Esophagus squamous epithelium (tissue), 4 donors: ENCODE measurements at regions not wholly inside any gene's neighbourhood (a gene's known extent, or its start where the extent isn't known, plus 50 kb on each side); places are given as distances from the start of the nearest gene placed in this dataset.

Source experiments
- CTCF ChIP-seq, 6 experiments: fragments of 450-650 bp in 4 of 6; fragments of 200-600 bp in 2 of 6; sonication (generic) in 2 of 6; IDR thresholded peaks; one replicate each; pipeline ENCODE4 v1.5.1; 2016 to 2019; ENCODE audit warnings: antibody characterized with exemption in 6 of 6, mild to moderate bottlenecking in 4 of 6, moderate library complexity in 4 of 6
- POLR2A ChIP-seq, 4 donors: fragments of 450-650 bp; IDR thresholded peaks; one replicate each; pipeline ENCODE4 v1.6.1; 2017; ENCODE audit warnings: antibody characterized with exemption in 4 of 4, mild to moderate bottlenecking in 4 of 4, moderate library complexity in 3 of 4

DNA sequence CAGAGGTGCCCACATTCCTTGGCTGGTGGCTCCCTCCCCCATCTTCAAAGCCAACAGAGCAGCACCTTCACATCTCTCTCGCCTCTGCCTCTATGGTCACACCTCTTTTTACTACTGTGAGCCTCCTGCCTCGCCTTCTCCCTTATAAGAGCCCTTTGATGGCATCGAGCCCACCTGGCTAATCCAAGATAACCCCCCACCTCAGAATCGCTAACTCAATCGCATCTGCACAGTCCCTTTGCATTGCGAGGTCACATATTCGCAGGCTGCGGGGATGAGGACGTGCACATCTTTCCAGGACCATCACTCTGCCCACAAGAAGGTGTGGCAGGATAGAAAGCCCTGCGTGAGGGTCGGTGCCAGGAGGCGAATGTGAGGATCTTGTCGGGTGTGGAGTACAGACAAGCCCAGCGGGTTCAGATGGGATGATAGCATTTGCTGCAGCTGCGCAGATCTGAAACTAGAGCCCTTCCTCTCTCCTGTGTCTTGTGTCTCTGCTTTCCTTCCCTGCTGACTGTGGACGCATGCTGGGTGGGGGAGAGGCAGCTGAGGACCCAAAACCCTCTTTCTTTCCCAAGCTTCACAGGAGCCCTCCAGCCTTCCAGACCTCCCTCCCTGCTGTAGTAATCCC is 148.3 kb upstream of the HDAC4 start:
- TF ChIP-seq CTCF (IDR thresholded peaks at IDR 0.05): no peak
- no peak for TF ChIP-seq POLR2A (IDR thresholded peaks at IDR 0.05)
